Glomerular visceral epithelial cell (primary cell): ENCODE measurements at regions not wholly inside any gene's neighbourhood (a gene's known extent, or its start where the extent isn't known, plus 50 kb on each side); places are given as distances from the start of the nearest gene placed in this dataset.
"Not testable (repeated sequence)": the region's sequence is repeated elsewhere in the genome, so short reads cannot be mapped to it uniquely, and the experiment has no call there.

Experiments
- DNase-seq: peaks from one replicate; pipeline ENCODE4 v3.0.0-alpha.2; 2016; ENCODE audit errors: extremely low spot score

DNA sequence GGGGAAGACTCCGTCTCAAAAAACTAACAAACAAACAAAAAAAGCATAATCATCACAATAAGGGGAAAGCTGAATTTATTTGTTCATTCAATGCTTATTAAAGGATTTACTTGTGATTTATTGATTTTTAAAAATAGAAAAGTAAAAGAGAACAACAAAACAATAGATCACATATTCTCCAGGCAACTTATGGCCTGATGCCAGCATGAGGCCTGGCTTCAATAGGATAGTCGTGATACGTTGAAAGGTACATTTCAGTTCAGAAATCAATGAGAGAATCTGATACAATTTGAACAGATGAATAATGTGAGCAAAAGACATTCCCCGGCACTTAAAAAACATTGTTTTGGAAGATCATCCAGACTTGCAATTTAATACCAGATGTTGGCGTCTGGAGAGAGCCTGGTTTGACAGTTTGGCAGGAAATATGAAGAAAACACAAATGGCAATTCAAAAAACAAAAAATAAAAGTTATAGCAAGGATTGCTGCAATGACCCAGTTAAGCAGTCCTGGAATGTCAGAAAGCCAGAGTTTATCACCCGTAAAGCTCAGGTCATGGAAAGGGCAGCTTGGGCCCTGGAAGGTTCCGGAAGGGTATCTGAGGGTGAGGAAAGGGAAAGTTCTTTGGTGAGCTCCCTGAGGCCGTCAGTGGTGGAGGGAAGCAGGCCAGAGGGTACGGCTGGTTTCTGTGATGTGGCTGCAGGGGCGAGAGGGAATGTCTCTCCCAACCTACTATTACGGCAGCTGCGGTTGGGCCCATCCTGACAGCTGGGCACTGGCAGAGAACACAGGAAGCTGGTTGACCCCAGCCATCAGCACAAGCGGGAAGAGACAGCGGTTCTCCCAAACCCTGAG lies 230.2 kb upstream of the HES1 start:
- no peak for DNase-seq

DNA sequence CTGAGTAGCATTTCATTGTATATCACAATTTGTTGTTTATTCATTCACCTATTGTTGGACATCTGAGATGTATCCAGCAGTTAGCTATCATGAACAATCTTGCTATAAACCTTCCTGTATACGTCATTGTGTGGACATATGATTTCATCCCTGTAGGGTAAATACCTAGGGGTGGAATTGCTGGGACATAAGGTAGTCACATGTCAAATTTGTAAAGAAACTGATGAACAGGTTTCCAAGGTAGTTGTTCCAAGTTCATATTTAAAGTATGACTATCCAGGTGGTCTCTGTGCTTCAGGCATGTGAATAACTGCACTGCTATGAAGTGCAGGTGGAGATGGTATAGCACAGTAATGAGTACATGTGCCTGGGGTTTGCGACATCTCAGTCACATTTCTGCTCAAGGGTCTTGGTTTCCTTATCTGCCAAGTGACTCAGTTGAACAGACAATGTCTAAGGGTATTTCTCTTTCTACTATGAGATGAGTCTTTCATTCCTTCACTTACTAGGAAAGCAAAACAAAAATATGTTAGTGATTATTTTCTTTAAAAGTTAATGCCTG lies 229.0 kb upstream of the HES1 start:
- DNase-seq = no peak

DNA sequence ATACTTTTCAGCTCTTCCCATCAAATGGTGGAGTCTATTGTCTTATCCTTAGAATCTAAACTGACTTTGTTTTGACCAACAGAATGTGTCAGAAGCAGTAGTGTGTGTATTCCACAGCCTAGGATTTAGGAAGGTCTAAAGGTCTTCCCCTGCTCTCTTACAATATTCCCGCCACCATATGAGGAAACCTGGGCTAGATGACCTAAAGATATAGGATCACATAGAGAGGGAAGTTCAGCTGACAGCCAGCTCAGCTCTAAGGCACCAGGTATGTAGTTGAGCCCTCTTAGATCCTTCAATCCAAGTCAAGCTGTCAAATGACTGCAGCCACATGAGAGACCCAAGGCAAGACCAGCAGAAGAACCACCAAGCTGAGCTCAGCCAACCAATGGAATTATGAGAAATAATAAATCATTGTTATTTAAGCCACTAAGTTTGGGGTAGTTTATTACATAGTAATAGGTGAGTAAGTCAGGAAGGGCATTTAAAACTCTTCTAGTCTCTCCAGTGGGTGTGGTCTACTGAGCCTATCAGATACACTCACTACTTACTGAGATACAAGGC lies 227.7 kb upstream of the HES1 start:
- no peak for DNase-seq

DNA sequence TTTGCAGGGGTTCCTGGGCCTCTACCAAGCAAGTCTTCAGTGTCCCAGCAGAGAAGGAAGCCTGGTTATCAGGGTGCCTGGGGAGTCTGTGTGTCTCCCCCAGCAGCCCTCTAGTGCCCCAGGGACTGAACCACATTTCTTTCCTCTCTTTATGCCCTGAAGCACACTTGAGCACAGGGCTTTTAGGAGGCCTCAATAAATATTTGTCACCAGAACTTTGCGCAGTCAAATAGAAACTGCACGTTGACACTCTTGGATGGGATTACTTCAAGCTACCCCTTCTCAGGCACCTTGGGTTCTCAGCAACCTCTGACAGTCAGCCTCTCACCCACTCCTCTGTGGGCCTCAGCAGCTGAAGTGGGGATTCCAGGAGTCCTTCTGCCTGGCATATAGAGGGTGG lies 226.6 kb upstream of the HES1 start:
- DNase-seq = no peak

DNA sequence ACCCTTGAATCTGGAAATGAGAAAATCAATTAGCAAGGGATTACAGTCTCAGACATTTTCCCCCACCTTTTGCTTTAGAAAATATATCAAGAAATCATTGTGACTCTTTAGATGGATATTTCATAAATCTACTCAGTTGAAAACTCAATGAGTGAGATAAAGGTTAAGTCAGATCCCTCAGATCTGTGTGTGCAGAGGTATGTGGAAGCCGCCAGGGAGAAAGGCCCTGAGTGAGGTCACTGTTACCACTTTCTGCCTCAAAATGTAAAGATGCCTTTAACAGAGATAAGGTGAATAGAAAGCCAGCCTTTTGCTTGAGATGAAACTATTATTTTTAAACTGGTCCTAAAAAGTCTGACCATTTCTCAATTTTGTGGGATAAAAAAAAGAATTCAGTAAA lies 225.6 kb upstream of the HES1 start:
- no peak for DNase-seq

DNA sequence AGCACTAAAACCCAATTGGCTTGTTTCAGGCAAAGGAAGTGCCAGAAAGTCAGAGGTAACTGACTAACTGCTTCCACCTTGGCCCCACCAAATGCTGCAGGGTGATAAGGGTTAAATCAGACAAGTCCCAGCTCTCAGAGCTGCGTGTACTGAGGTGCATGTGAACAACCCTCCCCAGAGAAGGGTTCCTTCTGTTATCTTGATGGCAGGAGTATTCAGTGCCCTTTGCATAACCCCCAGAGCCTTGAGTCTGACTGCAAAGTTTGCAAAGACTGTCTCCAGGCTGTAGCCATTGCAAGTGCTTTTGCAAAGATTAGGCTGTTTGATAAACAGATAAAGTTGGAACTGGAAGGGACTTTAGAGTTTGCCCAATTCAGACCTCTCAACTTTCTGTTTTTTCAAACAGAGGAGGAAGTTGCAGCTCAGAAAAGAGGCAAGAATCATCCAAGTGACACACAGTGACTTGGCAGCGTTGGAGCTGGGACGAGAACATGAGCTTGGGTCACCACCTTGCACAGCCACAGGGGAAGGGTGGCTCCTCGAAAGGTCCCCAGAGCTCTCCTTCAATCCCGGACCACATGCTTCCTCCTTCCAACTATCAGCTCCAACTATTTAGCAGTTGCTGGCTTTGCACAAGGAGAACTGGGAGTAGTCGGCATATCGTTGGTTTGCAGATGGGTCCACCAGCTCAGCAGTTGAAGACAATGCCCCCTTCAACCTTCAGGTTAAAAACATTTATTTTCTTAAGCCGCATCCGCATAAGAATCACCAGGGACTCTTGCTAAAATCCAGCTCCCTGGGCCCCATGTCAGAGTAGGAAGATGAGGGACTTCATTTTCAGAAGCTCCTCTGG lies 224.8 kb upstream of the HES1 start:
- no peak for DNase-seq

DNA sequence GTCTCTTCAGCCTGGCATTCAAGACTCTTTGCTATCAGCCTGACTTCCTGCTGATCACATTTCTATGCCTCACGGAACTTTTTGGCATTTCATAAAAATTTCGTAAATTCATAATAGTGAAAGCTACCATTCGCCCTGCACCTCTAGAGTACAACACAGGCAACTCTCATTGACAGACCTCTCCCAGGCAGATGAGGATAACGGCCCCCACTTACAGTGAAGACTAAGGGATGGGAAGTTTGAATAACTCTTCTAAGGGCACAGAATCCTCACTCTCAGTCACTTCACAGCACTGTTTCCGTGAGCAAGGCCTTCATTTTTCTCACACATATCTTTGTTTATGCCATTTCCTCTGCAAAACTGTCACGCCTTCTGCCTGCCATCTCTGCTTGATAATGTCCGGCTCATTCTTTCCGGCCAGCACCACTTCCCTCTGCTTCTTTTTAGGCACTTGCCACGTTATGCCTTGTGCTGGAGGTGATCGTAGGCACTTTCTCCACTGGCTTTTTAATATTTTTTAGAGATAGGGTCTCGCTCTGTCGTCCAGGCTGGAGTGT lies 224.1 kb upstream of the HES1 start:
- DNase-seq = no peak

DNA sequence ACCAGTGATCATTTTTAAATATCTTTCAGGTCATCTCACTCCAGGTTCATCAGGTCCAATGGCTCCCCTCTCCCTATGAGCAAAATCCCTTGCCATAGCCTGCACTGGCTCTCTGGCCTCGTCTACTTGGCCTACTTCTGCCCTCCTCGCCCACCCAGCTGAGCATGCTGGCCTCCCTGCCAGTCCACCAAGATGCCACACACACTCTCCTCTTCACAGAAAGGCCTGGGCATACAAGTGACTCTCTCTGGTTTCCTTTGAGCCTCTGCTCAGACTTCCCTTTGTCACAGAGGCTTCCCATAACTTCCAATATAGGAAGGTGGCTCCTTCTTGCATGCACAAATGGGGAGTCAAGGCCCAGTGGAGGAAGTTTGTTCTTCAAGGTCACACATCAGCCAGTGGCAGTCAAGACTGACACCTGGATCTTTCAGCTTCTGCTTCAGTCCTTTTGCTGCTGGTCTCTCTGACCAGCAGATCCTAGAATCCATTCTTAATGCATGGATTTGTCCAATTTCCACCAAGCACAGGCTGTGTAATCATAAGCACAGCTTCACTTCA lies 223.2 kb upstream of the HES1 start:
- DNase-seq = no peak

DNA sequence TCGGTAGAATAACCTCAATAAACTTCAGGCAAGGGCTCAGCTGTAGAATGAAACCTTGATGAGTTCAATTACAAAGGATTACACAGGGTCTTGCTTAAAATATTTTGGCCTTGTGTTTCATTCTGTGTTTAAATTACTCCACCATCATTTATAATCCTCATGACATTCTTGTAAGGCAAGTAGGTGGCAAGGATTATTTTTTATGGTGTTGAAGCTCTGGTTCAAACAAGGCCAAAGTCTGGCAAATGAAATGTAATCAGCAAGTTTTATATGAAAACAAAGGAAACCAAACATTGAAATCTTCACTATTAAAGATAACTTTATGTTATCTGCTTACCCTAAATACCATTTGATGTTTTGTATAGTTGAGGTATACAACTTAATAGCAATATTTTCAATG lies 221.3 kb upstream of the HES1 start:
- no peak for DNase-seq

DNA sequence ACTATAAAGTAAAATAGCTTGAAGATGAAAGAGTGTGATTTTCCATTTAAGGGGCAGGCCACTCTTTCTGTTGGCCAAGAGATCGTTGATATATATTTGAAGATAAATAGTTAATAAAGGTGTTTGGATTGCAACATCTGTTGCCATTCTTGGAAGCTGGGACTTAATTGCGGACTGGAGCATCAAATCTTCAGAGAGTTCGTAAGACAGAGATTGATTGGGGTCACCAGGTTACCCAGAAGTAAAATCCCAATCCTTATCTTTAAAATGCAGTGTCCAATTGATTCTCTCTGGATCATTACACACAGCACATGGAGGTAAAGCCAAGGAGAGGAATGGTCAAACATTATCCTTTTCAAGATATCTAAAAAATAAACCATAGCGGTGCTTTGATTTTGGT lies 220.8 kb upstream of the HES1 start:
- DNase-seq = no peak

DNA sequence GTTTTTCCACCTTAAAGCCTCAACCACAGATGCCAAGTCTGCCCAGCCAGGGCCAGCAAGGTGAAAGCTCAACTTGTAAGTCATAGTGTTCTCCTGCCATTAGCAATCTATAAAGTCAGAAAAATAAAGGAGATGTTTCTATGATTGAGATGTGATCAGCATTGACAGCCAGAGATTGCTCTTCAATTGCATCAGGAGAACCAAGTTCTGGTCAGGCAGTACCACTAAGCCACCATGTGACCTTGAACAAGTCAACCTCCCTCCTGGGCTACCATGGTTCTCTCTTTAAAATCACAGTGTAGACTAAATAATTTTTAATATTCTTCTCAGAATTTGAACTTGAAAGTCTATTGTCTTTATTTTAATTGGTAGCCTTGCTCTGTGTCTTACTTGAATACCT lies 220.3 kb upstream of the HES1 start:
- DNase-seq = no peak

DNA sequence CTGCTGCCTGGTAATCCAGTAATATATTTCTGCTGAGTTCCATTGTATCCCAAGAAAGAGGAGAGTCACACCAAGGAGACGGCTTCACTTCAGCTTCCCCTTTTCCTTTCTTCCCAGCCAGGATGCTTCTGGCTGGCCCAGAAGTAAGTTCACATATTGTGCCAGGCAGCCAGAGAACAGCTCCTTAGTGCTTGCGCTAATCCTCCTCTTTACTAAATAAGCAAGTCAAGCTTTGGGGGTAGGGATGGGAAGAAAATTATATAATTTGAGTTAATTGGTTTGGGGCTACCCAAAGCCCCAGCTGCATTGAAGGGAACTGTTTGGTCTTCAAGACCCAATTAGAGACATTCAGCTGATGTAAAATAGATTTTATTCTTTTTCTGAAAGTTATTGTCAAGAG lies 218.8 kb upstream of the HES1 start:
- DNase-seq = no peak

DNA sequence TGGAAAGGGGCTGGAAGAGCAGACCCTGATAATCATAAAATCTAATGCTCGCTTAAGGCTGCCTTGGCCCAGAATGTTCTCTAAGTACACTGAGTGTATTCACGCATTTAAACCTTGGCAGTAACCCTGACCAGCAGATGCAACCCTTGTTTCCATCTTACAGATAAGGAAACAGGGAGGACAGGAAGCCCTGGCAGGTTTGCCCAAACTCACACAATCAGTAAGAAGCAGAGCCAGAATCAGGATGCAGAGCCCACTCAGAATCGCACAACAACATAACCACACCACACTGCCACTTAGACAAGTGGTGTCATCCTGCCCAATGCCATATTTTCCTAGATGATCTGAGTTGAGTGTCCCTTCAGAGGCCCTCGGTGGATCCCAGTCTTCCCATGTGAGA lies 214.5 kb upstream of the HES1 start:
- DNase-seq = no peak

DNA sequence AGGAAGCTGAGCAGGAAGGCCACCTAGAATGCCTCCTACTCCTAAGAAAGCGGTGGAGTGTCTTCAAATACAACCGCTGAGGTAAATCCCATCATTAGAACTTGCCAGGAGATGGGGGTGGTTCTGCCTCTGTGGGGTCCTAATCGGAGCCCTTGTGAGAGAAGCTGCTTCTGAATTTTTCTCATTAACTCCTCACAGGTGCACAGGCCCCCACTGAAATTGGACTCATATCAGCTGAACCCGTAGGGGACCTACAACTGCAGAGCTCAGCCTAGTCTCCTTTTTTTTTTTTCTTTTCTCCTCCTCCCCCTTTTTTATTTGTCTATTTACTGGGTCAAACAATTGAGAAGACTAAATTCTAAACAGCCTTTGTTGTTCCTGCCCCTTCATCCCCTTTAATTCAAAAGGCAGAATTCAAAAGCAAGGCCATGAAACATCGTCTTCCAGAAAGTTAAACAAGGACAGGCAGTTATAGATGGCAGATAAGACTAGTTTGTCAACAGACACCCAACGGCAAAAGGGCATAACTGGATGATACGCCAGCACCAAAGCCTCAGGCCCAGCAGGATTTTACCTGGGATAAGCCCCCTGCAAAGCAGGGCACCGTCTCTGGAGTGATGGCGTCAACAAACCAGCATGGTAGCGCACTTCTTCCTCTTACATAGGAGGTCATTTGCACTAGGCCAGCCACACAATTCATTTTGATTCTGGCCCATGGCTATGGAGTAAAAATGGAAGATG lies 213.7 kb upstream of the HES1 start:
- no peak for DNase-seq

DNA sequence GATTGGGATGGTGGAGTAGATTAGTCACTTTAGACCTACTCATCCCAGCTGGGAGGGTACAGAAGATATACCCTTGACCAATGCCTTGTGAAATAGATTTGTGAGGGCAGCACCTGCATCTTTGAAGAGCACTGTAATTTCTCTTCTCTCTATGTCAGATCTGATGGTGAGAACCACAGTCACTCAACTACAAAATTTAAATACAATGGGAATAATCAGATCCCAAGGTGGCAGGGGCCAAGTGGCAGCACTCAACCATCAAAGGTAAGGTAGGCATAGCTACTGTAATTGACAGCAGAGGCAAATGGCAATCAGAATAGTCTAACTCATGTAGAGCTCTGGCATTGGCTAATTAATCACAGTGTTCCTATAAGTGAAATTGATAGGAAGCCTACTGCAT lies 212.0 kb upstream of the HES1 start:
- DNase-seq = not testable (repeated sequence)

DNA sequence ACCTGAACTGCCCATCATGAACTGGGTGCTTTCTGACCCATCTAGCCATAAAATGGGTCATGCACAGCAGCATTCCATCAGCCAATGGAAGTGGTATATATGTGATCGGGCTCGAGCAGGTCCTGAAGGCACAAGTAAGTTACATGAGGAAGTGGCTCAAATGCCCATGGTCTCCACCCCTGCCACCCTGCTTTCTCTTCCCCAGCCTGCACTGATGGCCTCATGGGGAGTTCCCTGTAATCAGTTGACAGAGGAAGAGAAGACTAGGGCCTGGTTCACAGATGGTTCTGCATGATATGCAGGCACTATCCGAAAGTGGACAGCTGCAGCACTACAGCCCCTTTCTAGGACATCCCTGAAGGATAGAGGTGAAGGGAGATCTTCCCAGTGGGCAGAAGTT lies 209.9 kb upstream of the HES1 start:
- DNase-seq = not testable (repeated sequence)

DNA sequence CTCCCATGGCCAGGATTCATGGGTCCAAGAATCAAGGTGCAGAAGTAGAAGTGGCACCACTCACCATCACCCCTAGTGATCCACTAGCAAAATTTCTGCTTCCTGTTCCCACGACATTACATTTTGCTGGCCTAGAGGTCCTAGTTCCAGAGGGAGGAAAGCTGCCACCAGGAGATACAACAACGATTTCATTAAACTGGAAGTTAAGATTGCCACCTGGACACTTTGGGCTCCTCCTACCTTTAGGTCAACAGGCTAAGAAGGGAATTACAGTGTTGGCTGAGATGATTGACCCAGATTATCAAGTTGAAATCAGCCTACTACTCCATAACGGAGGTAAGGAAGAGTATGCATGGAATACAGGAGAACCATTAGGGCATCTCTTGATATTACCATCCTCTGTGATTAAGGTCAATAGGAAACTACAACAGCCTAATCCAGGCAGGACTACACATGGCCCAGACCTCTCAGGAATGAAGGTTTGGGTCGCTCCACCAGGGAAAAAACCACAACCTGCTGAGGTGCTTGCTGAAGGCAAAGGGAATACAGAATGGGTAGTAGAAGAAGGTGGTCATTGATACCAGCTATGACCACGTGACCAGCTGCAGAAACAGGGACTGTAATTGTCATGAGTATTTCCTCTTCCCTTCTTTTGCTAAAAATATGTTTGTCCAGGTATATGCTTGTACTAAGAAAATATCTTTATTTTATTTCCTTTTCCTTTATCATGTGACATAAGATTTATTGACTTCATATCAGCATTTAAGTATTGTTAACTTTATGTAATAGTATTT lies 208.3 kb upstream of the HES1 start:
- DNase-seq = not testable (repeated sequence)

DNA sequence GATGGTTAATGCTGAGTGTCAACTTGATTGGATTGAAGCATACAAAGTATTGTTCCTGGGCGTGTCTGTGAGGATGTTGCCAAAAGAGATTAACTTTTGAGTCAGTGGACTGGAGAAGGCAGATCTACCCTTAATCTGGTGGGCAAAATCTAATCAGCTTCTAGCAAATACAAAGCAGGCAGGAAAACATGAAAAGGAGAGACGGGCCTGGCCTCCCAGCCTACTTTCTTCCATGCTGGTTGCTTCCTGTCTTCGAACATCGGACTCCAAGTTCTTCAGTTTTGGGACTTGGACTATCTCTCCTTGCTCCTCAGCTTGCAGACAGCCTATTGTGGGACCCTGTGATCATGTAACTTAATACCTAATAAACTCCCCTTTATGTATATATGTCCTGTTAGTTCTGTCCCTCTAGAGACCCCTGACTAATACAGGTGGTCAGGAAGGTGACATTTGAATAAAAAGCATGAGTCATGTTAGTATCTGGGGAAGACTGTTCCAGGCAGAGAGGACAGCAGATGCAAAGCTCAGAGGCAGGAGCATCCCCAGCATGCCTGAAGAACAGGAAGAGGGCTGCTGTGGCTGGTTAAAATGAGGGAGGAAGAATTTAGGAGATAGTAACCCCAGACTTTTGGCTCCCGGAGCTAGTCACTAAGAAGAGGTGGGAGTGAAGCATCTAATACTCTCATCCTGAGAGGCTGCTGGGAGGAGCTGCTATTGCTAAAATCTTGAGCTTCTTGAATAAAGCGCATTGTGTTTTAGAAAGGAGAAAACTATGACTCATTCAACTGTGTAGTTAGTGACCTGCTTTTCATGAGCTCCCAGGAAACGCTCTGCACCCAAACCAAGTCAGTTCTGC lies 207.4 kb upstream of the HES1 start:
- DNase-seq = no peak

DNA sequence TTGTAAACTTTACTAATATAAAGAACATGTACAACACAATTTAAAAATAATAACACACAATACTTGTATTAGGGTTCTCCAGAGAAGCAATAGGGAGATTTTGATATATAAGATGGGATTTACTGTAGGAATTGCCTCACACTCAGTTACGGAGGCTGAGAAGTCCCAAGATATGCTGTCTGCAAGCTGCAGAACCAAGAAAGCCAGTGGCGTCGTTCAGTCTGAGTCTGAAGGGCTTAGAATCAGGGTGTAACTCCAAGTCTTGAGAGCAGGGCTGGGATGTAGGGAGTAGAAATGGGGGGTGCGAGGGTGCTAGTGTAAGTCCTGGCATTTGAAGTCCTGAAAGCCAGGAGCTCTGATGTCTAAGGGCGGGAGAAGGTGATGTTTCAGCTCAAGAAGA lies 206.6 kb upstream of the HES1 start:
- DNase-seq = no peak
